ENCODE measurements at regions not wholly inside any gene's neighbourhood (a gene's known extent, or its start where the extent isn't known, plus 50 kb on each side); places are given as distances from the start of the nearest gene placed in this dataset.

- TF ChIP-seq, protein P1, sequence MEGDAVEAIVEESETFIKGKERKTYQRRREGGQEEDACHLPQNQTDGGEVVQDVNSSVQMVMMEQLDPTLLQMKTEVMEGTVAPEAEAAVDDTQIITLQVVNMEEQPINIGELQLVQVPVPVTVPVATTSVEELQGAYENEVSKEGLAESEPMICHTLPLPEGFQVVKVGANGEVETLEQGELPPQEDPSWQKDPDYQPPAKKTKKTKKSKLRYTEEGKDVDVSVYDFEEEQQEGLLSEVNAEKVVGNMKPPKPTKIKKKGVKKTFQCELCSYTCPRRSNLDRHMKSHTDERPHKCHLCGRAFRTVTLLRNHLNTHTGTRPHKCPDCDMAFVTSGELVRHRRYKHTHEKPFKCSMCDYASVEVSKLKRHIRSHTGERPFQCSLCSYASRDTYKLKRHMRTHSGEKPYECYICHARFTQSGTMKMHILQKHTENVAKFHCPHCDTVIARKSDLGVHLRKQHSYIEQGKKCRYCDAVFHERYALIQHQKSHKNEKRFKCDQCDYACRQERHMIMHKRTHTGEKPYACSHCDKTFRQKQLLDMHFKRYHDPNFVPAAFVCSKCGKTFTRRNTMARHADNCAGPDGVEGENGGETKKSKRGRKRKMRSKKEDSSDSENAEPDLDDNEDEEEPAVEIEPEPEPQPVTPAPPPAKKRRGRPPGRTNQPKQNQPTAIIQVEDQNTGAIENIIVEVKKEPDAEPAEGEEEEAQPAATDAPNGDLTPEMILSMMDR (IDR thresholded peaks at IDR 0.05; ENCODE audit: extremely low read depth, missing control alignments): no peak
- no peak for DNase-seq (ENCODE audit: low spot score)
These were observed 52.1 kb downstream of the CARTPT start for GRCh38 chr5:71771191-71771590.

DNA sequence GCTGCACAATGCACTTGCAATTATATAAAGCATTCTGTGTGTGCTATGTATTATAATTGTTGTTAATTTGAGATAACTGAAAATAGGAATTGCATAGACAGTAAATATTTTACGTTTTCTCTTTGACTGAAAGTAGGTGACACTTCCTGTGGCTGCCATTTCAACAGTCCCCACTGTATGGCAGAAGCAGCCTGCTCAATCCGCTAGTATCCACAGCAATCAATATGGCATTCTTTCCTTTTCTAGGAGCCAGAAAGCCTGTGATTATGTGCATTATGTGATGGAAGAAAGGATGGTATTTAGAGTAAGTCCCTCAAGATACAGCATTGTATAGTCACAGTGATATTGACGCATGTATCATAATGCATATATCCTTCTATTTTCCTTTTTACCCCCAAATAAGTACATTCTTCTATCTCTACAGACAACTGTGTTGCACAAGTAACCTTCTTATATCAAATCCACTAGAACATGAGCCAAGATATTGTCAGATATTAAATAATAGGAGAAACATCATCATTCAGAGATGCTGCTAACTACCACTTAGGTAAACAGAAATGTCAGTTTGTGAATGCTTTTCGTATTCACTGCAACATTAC is 59.7 kb downstream of the CARTPT start:
- DNase-seq (ENCODE audit: low spot score): no peak
- TF ChIP-seq, protein P1 (IDR thresholded peaks at IDR 0.05; ENCODE audit: extremely low read depth, missing control alignments): peak; percentile 57

- DNase-seq (ENCODE audit: low spot score): no peak
- TF ChIP-seq, protein P1 (IDR thresholded peaks at IDR 0.05; ENCODE audit: extremely low read depth, missing control alignments): no peak
These were observed 61.5 kb downstream of the CARTPT start for GRCh38 chr5:71780597-71780996.

DNA sequence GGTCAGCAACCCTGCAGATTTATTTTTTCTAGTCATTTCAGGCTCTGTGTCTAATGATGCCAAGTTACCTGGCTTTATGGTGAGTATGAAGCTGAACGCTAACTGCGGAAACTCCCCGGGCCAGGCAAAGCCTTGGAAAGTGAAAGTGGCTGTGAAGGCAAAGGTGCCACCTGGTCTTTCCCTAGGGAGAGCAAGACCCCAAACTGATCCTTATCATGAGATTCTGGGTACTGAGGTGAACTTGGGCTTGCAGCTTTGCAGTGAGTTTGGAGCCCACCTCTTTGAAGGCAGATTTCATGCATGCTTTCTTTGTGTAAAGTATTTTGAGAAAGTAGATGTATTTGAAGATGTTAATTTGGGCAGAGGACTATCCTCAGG is 63.3 kb downstream of the CARTPT start:
- DNase-seq (ENCODE audit: low spot score): no peak
- TF ChIP-seq, protein P1 (IDR thresholded peaks at IDR 0.05; ENCODE audit: extremely low read depth, missing control alignments): no peak

DNA sequence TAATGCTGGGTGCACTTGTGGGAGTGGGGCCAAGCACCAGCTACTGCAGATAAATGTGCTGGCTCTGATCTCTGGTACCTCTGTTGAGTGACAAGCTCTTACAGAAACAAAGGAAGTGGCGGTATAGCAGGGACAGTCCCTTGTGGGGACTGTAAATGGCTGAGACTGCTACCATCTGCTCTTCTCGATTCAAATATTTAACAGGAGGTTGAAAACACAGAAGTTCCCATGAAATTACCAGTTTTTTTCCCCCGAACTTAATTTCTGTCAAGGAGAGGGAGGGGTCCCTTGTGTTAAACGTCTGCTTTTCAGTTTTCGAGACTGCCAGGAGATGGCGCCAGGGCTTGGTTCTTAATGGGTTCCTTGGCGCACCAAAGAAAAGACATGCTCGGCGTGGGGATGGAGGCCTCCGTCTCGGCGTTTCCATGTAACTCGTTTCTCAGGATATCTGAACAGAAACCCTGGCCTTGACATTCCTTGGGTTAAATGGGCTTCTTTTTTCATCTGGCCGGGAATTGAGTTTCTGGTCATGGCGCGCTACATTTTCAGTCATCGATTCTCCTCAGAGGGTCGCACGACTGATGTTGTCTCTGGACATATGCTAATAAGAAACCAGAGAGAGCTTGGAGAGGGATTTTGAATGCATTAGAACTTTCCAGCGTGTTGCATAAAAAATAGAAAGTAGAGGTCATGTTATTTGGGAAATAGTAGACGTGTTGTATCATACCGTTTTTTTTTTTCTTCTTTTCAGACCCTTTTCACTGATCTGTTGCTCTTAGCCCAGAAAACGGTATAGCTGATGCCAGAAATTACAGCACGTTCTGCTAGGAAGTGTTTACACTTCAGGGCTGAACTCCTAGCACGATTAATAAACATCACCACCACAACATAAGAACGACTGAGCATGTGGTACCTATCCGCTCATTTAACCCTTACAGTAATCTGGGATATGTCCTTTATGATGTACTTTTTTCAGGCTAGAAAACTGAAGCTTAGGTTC is 64.0 kb downstream of the CARTPT start:
- TF ChIP-seq, protein P1 (IDR thresholded peaks at IDR 0.05; ENCODE audit: extremely low read depth, missing control alignments): peak; percentile 47
- peak; percentile 75 for DNase-seq (ENCODE audit: low spot score)

DNA sequence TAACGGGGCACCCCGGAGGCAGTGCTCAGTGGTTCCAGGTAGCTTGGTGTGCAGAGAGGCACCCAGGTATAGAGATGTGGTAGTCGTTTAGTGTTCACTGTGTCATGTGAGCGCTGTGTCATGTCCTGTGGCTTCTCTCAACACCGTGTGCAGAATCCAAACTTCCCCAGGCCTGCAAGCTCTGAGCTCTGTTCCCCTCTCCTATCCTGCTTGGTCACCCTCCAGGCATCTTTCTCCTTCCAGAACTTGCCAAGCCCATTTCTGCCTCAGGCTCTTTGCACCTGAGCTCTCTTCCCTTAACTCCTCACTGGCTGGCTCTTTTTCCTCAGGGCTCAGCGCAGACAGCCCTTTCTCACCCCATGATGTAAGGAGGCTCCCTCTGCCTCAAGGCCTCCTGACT is 64.8 kb downstream of the CARTPT start:
- DNase-seq (ENCODE audit: low spot score): no peak
- TF ChIP-seq, protein P1 (IDR thresholded peaks at IDR 0.05; ENCODE audit: extremely low read depth, missing control alignments): no peak

All from GM20000 (cell line).